Right ventricle myocardium superior (tissue), 1 donor: ENCODE measurements at regions not wholly inside any gene's neighbourhood (a gene's known extent, or its start where the extent isn't known, plus 50 kb on each side); places are given as distances from the start of the nearest gene placed in this dataset.
"Not testable (repeated sequence)": the region's sequence is repeated elsewhere in the genome, so short reads cannot be mapped to it uniquely, and the experiment has no call there.

Experiments used
- ATAC-seq: fragments of 200-7000 bp; cut with Tn5 transposase; one replicate; pipeline ENCODE4 v1.9.1; 2020; ENCODE audit warnings: mild to moderate bottlenecking; ENCODE audit not compliant: poor library complexity
- DNase-seq: peaks from one replicate; pipeline ENCODE4 v3.0.0-alpha.2; 2020
- intact Hi-C: fragments of 100-400 bp; cut with DNase I; formaldehyde crosslinking; loops from one replicate; pipeline ENCODE4 v1.11.2; 2022
- donor health status: DM: no; HTN: yes; CAD: no; lungs with severe emphysema.

DNA sequence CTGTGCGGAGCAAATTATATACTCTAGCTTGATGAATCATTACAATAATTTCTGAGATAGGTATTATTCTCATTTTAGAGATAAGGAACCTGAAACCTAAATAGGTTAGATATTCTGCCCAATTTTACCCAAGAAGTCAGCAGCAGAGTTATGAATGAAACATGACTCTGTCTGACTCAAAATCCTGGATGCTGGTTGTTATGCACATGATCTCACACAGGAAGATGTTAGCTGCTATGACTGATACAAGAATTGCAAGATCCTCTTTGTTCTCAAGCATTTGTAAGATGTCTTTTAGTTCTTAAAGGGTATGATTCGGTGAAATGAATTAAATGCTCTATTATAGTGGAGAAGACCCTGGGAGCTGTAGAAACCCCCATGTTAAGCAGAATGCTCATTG is 447.8 kb downstream of the KIF2B start:
- ATAC-seq (no peak), DNase-seq (no peak)
- intact Hi-C loops = no loop called here

DNA sequence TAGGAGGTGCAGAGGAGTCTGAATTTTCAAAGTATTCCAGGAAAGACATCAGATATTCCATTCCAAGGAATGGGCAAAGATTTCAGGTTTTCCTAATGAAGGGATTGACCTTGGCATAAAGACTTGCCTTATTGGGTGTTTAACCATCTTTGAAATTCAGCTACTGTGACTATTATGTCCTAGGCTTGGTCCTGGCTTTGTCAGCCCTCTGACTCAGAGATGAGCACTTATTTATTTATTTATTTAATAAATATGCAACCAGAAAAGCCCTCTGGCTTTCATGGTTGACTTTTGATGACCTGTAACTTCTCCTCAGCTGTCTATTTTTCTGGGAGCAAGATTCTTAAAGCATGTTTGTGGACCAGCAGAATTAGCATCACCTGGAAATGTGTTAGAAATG is 455.1 kb downstream of the KIF2B start:
- no peak for ATAC-seq
- intact Hi-C loops = no loop called here

DNA sequence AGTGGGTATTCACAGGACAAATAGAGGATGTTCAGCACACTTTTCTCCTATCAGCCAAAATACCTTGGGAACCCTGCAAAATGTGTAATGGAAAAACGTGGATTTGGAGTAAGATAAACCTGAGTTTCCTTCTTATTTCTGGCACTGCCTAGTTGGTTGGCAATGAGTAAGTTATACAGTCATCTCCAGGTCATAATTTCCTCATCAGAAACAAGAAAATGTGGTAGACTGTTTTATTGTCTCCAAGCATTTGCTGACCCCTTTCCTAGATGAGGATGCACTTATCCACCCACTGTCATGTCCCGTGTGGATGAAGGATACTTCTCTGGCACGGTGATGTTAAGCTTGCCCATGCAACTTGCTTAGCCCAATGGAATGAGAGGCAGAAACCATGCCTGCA is 458.0 kb downstream of the KIF2B start:
- intact Hi-C loops = loop anchor here (5.0 kb wide), 1 partner anchor 48 kb away; no protein-coding TSS in a partner anchor
- ATAC-seq (no peak), DNase-seq (no peak)

More for the DNA sequence above, 455.1 kb downstream of the KIF2B start:
- no peak for DNase-seq

DNA sequence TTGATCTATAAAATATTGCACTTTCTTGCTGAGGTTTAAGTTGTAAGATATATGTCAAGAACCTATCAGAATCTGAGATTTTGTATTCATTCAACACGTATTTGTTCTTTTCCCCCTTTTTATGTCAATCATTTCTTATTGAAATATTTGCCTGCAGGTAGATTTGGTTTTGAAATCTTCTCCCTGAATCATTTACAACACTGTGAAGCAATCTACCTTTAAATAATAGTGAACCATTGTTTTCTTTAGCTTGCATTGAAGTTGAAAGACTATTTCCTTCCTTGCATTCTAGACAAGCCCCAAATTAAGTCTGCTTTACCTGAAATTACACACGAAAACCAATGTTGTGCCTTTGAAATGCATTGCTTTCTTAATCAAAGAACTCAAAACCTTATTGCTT is 460.2 kb downstream of the KIF2B start:
- intact Hi-C loops = loop anchor here (5.0 kb wide), 1 partner anchor 51 kb away; no protein-coding TSS in a partner anchor
- DNase-seq (no peak), ATAC-seq (no peak)

DNA sequence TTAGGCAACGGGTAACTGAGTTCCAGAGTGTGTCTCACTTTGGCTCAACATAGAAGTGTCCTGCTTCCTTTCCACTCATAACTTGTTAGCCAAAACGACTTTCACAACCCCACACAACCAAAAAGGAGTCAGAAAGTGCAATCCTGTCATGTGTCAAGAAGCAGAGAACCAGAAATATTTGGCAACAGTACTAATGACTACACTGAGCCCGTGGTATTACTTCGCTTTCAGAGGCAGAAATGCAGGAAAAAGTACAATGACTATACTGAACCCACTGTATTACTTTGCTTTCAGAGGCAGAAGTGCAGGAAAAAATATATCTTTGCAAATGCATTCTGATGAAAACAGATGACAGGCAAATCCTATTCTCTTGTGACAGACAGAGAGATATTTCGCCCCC is 484.6 kb downstream of the KIF2B start:
- DNase-seq = no peak
- ATAC-seq = no peak
- intact Hi-C loops = no loop called here

DNA sequence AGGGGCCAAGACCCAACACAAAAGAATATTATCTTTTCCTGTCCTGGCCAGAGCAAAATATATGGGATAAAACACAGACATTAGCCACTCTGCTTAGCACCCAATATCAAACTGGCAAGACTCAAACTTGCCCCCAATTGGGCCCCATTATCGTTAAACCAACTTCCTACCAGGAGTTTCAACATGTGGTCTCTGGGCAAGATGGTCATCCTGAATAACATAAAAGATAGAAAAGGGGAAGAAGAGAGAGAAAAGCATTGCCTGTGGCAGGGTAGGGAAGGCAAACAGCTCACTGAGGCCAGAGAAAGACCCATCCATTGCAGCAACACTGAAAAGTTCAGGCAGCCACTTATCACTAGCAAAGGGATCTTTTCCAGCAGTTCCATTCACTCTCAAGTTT is 502.1 kb downstream of the KIF2B start:
- ATAC-seq (no peak), DNase-seq (no peak)
- intact Hi-C loops = no loop called here

DNA sequence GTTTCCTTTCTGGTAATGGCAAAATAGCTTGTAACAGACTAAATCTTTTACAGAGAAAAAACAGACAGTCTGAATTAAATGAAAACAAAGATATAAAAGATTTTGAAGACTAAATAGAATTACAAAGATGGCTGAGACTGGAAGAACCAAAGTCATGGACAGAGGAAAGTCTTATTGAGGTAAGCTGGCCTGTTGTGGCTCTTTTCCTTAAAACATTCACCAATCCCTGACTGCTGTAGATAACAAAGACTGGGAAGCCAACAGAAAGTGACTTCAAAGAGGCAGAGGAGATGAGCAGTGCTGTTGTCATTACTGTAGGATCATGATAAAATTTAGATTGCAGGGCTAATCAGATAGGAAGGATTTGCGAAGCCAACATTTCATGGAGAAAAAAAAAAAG is 517.0 kb downstream of the KIF2B start:
- no peak for DNase-seq
- intact Hi-C loops = no loop called here
- no peak for ATAC-seq

DNA sequence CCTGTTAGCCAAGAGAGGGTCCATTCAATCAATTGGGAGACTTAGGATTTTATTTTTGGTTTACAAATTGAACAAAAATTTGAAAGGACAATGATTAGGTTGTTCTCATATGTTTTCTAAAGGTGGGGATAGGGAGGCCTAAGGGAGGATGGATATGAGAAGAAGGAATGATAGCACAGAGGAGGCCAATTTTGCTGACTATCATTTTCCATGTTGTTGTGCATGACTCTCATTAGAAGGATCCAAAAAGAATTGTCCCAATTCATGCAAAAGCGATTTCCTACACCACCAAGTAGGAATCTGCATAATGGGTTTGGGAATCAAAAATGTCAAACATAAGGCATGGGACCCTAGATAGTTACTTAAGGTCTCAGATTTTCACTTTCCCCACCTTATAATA is 524.8 kb downstream of the KIF2B start:
- DNase-seq (no peak), ATAC-seq (no peak)
- intact Hi-C loops = no loop called here

DNA sequence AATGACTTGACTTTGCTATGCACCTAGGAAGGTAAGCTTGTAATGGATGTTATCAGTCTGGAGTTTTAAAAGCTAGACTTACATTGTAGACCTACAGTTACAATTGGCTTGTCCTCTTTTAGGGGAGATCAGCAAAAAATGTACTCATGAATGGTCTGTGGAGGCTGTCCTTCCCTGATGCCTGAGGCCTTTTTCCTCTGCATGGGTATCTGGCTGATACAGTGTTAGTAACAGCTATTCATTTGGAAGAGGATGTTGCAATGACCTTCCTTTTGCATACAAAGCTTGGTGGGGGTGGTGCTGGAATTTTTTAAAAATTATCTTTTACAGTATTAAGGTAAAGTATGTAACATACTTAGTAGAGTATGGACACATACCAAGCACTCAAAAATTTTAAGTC is 525.5 kb downstream of the KIF2B start:
- intact Hi-C loops = no loop called here
- no peak for DNase-seq
- ATAC-seq = no peak

DNA sequence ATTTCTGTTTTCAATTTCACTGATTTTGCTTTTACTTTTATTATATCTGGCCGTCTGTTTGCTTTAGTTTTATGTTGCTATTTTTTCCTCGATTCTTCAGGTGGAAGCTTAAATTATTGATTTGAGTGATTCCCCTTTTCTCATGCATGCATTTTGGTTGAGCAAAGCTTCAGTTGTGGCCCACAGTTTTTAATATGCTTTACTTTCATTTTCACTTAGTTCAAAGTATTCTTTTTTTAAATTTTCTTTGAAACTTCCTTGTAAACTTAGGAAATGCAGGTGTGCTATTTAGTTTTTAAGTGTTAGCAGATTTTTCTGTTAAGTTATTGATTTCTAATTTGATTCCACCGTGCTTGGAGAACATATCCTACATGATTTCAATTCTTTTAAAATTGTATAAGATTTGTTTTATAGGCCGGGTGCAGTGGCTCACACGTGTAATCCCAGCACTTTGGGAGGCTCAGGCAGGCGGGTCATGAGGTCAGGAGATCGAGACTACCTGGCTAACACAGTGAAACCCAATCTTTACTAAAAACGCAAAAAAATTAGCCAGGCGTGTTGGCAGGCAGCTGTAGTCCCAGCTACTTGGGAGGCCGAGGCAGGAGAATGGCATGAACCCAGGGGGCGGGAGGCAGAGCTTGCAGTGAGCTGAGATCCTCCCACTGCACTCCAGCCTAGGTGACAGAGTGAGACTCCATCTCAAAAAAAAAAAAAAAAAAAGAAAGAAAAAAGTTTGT is 531.2 kb downstream of the KIF2B start:
- DNase-seq = no peak
- intact Hi-C loops = no loop called here
- no peak for ATAC-seq

DNA sequence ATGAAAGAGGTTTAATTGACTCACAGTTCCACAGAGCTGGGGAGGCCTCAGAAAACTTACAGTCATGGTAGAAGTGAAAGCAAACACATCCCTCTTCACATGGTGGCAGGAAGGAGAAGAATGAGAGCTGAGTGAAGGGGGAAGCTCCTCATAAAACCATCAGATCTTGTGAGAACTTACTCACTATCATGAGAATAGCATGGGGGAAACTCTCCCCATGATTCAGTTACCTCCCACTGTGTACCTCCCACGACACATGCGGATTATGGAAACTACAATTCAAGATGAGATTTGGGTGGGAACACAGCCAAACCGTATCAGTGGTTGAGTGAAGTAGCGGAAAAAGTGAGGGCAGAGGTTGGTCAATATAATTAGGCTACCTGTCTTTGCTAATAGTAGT is 538.3 kb downstream of the KIF2B start:
- intact Hi-C loops, DNase-seq, ATAC-seq: not testable (repeated sequence)

DNA sequence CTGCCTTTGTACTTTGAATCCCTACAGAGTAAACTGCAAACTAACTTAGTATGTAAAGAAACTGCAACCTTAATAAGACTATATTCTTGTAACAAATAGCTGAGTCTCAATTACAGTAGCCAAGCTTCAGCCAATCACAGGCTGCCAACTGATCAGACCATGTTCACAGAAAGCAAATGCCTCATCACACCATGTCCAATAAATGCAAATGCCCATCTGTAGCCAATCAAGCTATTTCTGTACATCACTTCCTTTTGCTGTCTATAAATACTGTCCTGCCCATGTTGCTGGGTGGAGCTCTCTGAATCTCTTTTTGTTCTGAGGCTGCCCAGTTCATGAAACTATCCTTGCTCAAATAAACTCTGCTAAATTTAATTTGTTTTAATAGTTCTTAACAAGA is 531.7 kb upstream of the TOM1L1 start:
- ATAC-seq = no peak
- intact Hi-C loops = no loop called here
- DNase-seq = no peak

DNA sequence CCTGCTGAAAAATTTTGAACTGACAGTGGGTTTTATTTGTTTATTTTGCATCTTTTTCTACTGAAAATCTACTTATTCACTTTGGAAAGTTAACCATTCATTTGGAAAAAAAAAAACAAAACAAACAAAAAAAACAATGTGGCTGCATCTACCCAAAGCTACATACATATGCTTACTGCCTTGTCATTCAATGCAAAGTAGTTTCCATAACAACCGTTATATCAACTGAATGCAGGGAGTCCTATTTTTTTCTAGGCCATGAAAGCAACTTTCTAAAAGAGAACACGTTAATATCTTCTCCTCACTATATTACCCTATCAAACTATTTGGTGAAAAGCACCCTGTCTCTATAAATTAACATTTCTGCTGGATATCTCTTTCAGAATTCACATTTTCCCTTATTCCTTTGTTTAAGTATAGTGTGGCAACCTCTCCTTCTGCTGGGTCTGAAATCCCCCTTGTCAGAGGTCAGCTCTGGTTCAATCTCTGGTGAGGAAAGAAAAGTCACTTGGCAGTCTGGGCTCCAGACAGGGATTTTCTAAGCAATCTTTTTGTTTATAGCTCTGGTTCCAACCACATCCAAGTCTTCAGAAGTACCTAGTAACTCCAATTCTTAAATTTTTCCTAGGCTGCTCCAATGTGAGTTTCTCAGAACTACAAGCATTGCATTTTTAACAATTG is 528.4 kb upstream of the TOM1L1 start:
- ATAC-seq (no peak), DNase-seq (no peak)
- intact Hi-C loops = no loop called here

DNA sequence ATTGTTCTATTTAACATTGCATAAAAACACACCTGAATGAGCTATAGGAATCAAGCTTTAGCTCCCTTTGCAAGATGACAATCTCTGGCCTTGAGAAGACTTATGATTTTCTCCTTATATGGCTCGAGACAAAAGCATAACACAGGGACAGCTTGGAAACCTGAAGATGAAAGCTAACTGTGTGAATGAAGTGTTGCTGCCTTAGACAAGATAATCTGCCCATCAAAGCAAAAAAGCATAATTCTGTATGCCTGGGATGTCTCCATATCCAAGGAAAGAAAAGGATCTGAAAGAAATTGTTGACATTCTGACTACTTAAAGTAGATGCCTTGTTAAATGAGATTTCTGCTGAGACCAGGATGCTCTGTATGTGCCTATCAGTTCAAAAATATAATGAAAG is 526.7 kb upstream of the TOM1L1 start:
- intact Hi-C loops = no loop called here
- no peak for ATAC-seq
- DNase-seq = no peak

DNA sequence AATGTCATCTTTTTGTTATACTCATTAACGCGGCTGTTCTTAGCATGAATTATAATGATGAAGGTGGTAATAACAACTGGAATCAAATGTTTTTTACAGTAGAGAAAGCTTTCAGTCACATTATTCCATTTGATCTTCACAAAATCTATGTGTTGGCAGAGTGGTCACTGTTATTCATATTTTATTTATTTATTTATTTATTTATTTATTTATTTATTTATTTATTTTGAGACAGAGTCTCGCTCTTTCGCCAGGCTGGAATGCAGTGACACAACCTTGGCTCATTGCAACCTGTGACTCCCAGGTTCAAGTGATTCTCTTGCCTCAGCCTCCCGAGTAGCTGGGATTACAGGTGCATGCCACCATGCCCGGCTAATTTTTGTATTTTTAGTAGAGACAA is 524.2 kb upstream of the TOM1L1 start:
- DNase-seq, ATAC-seq, intact Hi-C loops: not testable (repeated sequence)

DNA sequence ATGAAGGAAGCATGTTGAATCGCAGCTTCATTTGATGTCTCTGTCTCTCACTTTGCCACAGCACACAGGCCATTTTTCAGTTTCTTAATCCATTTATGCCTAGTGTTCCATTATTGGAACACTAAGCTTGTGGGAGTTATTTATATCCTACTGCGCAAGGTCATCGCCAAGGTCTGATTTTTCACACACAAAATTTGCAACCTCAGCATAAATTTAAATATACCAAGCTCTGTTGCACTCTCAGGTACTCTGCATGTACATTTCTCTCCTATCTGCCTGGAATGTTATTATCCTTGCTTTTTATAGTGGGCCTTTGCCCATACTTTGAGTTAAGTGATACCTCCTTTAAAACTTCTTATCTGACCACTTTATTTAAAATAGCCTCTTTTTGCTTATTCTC is 519.2 kb upstream of the TOM1L1 start:
- ATAC-seq = no peak
- no peak for DNase-seq
- intact Hi-C loops = no loop called here

DNA sequence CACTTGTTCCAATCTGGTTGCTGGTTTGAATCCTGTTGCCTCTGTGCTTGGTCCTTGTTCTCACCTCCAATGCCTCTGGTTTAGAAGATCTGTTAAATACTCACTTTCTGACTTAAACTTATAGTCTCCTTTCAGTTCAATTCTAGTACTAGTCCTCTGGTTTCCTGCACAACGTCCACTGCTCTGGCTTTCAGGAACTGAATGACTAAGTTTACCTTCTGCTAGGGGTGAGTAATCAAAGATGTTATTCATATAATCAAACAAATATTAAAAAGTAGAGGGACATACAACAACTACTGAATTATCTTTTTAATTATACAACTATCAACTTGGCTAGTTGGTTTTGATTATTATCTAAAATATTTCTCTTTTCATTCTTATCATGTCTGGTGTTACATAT is 496.4 kb upstream of the TOM1L1 start:
- DNase-seq = no peak
- ATAC-seq = no peak
- intact Hi-C loops = no loop called here

DNA sequence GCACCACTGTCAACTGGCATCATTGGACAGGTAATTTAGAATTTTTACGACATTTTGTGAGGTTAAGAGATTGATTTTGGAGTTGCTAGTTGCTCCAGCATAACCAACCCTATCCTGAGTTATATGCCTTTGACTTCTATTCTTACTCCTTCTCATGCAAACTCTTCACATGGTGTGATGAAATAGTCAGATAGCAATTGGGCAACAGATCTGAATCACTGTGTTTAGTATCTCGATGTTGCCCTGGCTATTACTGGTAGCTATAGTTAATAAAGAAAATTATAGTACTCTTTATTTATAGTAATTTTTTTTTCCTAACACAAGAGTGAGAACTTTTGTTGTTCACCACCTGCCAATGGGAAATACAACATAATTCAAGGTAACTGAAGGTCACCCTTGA is 494.8 kb upstream of the TOM1L1 start:
- intact Hi-C loops = no loop called here
- ATAC-seq (no peak), DNase-seq (no peak)

DNA sequence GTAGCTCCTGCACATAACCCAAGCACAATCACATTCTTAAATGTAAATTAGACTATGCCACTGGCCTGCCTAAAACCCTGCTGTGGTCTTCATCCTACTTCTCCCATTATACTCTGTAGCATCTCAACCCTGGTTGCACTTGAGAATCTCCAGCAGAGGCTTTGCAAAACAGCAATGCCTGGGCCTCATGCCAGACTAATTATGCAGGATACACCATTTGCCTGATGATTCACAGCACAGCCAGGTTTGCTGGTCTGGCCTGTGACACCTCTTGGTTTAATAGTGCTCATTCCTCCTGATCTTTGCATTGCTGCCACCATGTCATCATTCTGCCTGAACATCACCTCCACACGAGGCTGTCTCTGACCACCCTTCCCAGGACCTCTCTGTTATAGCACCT is 491.9 kb upstream of the TOM1L1 start:
- intact Hi-C loops = no loop called here
- no peak for ATAC-seq
- no peak for DNase-seq

DNA sequence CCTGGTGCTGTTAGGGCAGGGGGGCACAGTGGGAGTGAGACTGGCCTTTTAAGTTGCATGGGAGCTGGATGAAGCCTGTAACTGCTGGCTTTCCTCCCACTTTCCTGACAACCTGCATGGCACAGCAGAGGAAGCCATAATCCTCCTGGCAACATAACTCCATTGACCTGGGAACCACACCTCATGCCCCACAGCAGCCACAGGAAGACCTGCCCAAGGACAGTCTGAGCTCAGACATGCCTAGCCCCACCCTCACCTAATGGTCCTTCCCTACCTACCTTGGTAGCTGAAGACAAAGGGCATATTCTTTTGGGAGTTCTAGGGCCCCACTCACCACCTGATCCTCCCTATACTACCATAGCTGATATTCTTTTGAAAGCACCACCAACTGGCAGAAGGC is 482.2 kb upstream of the TOM1L1 start:
- intact Hi-C loops = no loop called here
- no peak for ATAC-seq

DNA sequence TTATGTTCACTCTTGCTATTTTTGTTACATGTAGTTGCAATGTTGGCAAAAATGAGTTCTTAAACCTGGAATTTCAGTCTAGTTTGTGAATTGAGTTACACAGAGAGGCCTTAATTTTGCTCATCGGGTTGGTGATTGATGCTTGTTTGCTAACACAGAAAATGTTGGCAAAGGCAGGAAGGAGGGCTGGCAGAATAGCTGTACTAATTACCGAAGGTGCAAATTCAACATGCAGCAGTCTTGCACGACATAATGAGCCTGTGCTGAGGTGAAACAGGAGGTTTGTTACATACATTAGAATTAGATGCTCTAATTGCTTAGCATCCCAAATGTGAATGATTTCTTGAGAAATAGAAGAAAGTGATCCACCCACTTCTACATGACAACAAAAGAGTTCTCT is 475.0 kb upstream of the TOM1L1 start:
- ATAC-seq (no peak), DNase-seq (no peak)
- intact Hi-C loops = no loop called here

More for the DNA sequence above, 482.2 kb upstream of the TOM1L1 start:
- no peak for DNase-seq
